GM18526 (cell line): ENCODE measurements at regions not wholly inside any gene's neighbourhood (a gene's known extent, or its start where the extent isn't known, plus 50 kb on each side); places are given as distances from the start of the nearest gene placed in this dataset.

Experiments
- POLR2A ChIP-seq: IDR thresholded peaks from 3 replicates; pipeline ENCODE4 v1.6.1; 2011; ENCODE audit not compliant: insufficient read length; ENCODE audit errors: extremely low read depth

DNA sequence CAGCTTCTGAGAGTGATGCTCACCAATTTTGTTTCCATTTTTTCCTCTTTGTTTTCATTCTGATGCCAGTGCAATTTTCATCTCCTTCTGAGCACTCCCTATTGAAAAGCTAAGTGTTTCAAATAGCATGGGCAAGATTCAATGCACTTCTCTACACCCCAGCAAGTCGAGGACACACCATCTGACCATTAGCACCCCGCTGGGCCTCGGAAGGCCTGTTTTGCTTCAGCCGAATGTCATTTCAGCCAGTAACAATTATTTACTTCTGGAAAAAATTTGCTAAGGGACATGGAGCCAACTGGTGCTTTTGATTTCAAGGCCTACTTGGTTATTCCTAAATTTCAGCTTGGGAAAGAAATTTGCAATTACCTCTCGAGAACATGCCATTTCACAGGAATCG lies 392.4 kb downstream of the RNF144A start:
- no peak for TF ChIP-seq POLR2A

GRCh38 chr2:7324706-7325105 lies 407.5 kb downstream of the RNF144A start:
- TF ChIP-seq POLR2A: no peak

DNA sequence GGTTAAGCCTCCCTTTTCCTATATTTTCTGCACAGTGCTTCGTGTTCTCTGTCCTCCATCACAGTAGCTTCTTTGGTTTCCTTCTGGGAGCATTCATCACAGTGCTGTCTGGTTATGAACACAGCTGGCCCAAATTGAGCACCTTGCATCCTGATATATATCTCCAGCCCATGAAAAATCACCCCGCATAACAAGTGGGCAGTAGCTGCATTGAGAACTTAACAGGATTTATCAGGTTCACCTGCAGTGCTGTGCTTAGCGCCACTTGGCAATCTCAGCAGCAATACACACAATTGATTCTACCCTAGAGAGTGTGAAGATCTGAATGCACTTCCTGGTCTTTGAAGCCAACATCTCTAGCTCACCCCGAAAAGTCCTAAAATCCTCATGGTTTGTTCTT lies 408.0 kb downstream of the RNF144A start:
- TF ChIP-seq POLR2A: no peak

- no peak for TF ChIP-seq POLR2A
Measured at GRCh38 chr2:7329465-7329864, 412.3 kb downstream of the RNF144A start.

DNA sequence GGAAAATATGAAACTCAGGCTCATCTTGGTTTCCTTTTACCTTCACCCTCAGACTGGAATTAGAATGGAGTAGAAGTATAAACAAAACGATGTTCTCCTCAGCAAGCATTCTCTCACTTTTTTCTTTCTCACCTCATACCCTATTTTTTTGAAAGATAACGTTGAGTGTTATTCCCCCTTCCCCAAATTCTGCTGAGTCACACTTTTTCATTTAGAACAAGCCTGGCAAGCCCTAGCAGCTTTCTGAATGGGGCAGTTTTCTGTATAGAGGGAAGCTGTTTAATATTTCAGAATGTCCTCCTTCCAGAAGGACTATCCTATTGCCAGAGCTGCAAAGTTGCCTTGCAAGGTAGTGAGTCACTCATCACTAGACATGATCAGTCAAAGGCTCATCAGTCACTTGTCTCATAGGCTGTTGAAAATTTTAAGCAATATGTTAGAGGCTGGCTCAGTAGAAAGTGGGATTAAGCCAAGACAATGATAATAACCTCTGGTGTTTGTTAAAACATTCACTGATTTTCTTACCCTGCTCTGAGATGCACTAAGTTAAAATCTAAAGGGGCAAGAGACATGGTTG lies 416.1 kb downstream of the RNF144A start:
- TF ChIP-seq POLR2A: no peak

DNA sequence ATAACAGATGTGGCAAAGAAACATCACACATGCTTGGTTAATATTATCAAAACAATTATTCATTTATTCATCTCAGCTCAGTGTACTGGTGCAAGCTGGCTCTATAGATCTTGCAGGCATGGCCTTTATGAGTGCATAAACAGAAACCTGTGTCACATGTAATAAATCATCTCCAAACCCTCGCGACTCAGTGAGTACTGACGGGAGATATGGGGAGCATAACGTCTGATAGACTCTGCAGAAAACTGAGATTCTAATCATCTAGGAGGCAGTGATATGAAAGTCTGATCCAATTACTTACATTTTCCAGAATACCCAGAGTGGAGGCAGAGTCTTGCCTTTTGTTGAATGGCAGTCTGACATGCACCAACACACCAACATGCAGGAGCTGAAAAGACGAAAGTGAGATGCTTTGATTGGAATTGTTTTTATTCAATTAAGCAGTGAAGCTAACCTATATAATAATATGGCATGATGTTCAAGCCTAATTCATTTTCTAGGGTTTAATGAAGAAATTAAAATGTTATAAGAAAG lies 416.8 kb downstream of the RNF144A start:
- no peak for TF ChIP-seq POLR2A

- TF ChIP-seq POLR2A: no peak
Measured at GRCh38 chr2:7338961-7339360, 421.7 kb downstream of the RNF144A start.

DNA sequence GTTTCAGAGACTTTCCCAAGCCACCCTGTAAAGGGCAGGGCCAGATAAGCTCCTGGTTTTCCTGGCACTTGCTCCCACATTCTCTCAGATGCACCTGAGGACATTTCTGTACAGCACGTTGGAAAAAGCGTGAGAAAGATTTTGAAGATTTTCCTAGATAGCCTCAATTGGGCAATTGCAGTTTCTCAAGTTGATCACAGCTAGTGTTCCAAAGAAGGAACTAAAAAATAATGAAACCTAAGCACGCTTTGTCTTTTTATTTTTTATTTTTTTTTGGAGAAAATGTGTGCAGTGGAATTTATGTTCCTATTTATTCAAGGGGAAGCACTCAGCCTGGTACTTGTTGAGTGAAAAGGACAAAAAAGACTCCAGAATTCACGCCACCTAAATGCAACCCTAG lies 429.1 kb downstream of the RNF144A start:
- TF ChIP-seq POLR2A: no peak

DNA sequence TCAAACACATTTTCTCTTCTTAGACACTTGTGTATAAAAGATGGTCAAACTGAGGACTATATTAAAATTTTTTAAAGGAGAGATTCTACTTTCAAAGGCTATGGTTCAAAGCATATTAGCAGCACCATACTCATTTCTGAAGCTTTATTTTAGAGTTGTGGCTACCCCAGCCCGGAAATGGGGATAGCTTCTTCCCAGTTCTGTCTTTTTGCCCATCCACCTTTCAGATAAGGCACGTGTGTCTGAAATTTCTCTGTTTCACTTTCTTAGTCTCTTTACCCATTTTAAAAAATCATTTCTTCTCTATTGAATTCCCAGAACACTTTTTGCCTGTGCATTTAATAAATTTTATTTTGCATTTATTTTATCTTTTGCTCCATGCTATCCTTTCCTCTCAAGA lies 431.5 kb downstream of the RNF144A start:
- no peak for TF ChIP-seq POLR2A

- TF ChIP-seq POLR2A: no peak
Measured at GRCh38 chr2:7352191-7352590, 435.0 kb downstream of the RNF144A start.

- no peak for TF ChIP-seq POLR2A
Measured at GRCh38 chr2:7353571-7353970, 436.4 kb downstream of the RNF144A start.

DNA sequence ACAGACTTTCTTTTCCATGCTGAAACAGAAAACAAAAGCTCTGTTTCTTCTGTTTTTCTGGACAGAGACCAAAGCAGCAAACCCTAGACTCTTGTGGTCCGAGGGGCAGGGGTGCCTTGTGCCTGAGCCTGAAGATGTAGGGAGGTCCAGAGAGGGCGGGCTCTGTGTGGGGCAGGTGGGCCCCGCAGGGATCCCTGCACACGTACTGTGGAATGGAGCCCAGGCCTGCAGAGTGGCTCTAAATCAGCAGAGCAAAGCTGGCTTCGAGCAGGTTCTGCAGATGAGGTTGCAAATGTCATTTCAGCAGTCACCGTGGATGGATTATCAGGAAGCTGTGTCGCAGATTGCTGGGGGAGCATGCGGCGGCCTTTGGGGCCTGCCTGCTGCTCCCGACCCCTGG lies 438.6 kb downstream of the RNF144A start:
- no peak for TF ChIP-seq POLR2A

DNA sequence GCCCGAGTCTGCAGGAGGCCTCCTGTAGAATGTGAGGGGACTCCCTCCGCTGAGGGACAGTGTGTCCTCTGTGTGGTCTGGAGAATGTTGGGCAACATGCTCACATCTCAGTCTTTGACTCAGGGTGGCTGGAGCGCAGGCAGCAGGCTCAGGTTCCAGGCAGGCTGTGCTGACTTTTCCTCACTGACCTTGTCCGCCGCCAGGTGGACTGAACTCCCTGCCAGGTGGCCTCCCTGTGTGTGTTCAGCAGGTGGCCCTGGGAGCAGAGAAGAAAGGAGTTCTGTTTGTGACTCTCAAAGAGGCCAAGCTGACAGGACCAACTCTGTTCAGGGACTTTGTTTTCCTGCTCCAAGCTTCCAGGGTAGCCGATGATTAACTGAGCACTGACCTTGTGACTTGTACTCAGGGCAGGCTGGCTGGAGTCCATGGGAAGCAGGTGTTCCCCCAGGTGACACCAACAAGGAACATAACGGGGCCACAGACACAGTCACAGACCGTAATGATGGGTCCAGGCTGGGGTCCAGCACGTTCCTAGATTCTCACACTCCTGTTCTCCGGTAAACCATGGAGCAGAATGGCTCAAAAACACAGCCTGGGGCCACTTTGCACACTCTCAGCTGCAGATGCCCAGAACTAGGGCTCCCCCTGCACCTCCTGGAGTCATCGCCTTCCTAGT lies 439.8 kb downstream of the RNF144A start:
- TF ChIP-seq POLR2A: no peak

DNA sequence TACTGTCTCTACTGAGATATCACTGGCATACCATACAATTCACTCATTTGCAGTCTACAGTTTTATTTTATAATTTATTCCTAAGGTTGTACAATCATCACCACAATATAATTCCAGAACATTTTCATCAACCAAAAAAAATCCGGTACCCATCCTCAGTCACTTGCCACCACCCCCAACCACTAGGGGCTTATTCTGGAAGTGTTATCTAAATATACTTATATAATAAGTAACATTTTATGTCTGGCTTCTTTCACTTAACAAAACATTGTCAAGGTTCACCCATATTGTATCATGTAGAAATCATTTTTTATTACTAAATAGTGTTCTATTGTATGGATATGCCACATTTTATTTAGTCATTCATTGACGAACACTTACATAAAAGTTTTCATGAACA lies 440.8 kb downstream of the RNF144A start:
- no peak for TF ChIP-seq POLR2A

- TF ChIP-seq POLR2A: no peak
Measured at GRCh38 chr2:7358865-7359447, 441.7 kb downstream of the RNF144A start.

DNA sequence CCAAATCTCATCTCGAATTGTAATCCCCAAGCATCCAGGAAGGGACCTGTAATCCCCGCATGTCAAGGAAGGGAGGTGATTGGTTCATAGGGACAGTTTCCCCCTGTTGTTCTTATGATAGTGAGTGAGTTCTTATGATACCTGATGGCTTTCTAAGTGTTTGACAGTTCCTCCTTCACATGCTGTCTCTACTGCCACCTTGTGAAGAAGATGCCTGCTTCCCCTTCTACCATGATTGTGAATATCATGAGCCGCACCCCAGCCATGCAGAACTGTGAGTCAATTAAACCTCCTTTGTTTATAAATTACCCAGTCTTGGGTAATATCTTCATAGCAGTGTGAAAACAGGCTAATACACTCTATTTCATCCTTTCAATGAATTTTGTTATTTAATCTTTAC lies 446.7 kb downstream of the RNF144A start:
- TF ChIP-seq POLR2A: no peak

DNA sequence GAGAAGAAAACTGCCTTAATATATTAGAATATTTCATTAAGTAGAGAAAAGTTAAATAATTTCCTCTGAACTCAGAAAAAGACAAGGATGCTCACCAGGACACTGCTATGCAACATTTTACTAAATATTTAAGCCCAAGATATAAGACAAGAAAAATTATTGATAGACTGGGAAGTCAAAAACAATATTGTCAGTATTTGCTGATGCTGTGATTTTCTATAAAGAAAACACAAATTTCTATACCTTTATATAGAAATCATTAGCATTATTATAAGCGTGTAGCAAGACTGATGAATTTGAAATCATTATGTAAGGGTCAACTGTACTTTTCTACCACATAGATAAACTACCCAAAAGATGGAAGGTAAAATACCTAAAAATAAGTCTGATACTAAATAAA lies 451.0 kb downstream of the RNF144A start:
- no peak for TF ChIP-seq POLR2A

GRCh38 chr2:7373156-7373555 lies 455.9 kb downstream of the RNF144A start:
- TF ChIP-seq POLR2A: no peak
